ENCODE measurements at regions not wholly inside any gene's neighbourhood (a gene's known extent, or its start where the extent isn't known, plus 50 kb on each side); places are given as distances from the start of the nearest gene placed in this dataset.

GRCh38 chr13:74570834-74571233 lies 436.6 kb upstream of the KLF12 start:
- H3K36me3 ChIP-seq (ENCODE audit: control insufficient read depth, low read length) = no peaks in the 10 kb centered on the region
- peaks cover 16% of the 10 kb centered on the region; the same call in 1 of the 2 replicates for H3K27me3 ChIP-seq (ENCODE audit: control insufficient read depth, low read length)
- TF ChIP-seq CTCF (IDR thresholded peaks at IDR 0.05; ENCODE audit: low read depth, low read length, poor library complexity, severe bottlenecking) = no peak
- TF ChIP-seq EZH2phosphoT487 (IDR thresholded peaks at IDR 0.05; ENCODE audit: borderline replicate concordance, low read length) = no peak
- no peaks in the 10 kb centered on the region for H3F3A ChIP-seq (ENCODE audit: control insufficient read depth, insufficient read depth)
- H3K27ac ChIP-seq (ENCODE audit: low read depth, low read length) = no peak overlapping the region
- no peak overlapping the region for H3K4me2 ChIP-seq (ENCODE audit: low read length)
- H4K20me1 ChIP-seq (ENCODE audit: control insufficient read depth, insufficient read depth, low read depth, low read length) = no peaks in the 10 kb centered on the region
- H3K9me3 ChIP-seq (ENCODE audit: control insufficient read depth, insufficient read depth, low read length) = no peaks in the 10 kb centered on the region
- H3K9me2 ChIP-seq (replicated peaks; ENCODE audit: control insufficient read depth, low read length) = no peaks in the 10 kb centered on the region
- no peaks in the 10 kb centered on the region for H3K79me2 ChIP-seq (ENCODE audit: control insufficient read depth, low read length)
- no peaks in the 10 kb centered on the region for H3K4me1 ChIP-seq (ENCODE audit: control insufficient read depth, low read length)
- no peak overlapping the region for H3K4me3 ChIP-seq (ENCODE audit: low read length)

- no peaks in the 10 kb centered on the region for H3F3A ChIP-seq (ENCODE audit: control insufficient read depth, insufficient read depth)
- H3K9me2 ChIP-seq (replicated peaks; ENCODE audit: control insufficient read depth, low read length) = no peaks in the 10 kb centered on the region
- H3K27me3 ChIP-seq (ENCODE audit: control insufficient read depth, low read length) = peaks cover 11% of the 10 kb centered on the region; the same call in 1 of the 2 replicates
- no peaks in the 10 kb centered on the region for H4K20me1 ChIP-seq (ENCODE audit: control insufficient read depth, insufficient read depth, low read depth, low read length)
- TF ChIP-seq CTCF (IDR thresholded peaks at IDR 0.05; ENCODE audit: low read depth, low read length, poor library complexity, severe bottlenecking) (no peak), EZH2phosphoT487 (IDR thresholded peaks at IDR 0.05; ENCODE audit: borderline replicate concordance, low read length) (no peak)
- no peaks in the 10 kb centered on the region for H3K9me3 ChIP-seq (ENCODE audit: control insufficient read depth, insufficient read depth, low read length)
- H3K27ac ChIP-seq (ENCODE audit: low read depth, low read length) = no peak overlapping the region
- no peak overlapping the region for H3K4me3 ChIP-seq (ENCODE audit: low read length)
- H3K79me2 ChIP-seq (ENCODE audit: control insufficient read depth, low read length) = no peaks in the 10 kb centered on the region
- H3K36me3 ChIP-seq (ENCODE audit: control insufficient read depth, low read length) = no peaks in the 10 kb centered on the region
- H3K4me1 ChIP-seq (ENCODE audit: control insufficient read depth, low read length) = no peaks in the 10 kb centered on the region
- no peak overlapping the region for H3K4me2 ChIP-seq (ENCODE audit: low read length)
Measured at GRCh38 chr13:74570046-74570445, 435.8 kb upstream of the KLF12 start.

GRCh38 chr13:74569251-74569650 lies 435.0 kb upstream of the KLF12 start:
- no peak overlapping the region for H3K4me3 ChIP-seq (ENCODE audit: low read length)
- H3K27ac ChIP-seq (ENCODE audit: low read depth, low read length) = no peak overlapping the region
- no peaks in the 10 kb centered on the region for H3K36me3 ChIP-seq (ENCODE audit: control insufficient read depth, low read length)
- H3K4me1 ChIP-seq (ENCODE audit: control insufficient read depth, low read length) = no peaks in the 10 kb centered on the region
- H3K4me2 ChIP-seq (ENCODE audit: low read length) = no peak overlapping the region
- TF ChIP-seq CTCF (IDR thresholded peaks at IDR 0.05; ENCODE audit: low read depth, low read length, poor library complexity, severe bottlenecking) (no peak), EZH2phosphoT487 (IDR thresholded peaks at IDR 0.05; ENCODE audit: borderline replicate concordance, low read length) (no peak)
- H3F3A ChIP-seq (ENCODE audit: control insufficient read depth, insufficient read depth) = no peaks in the 10 kb centered on the region
- H3K9me3 ChIP-seq (ENCODE audit: control insufficient read depth, insufficient read depth, low read length) = no peaks in the 10 kb centered on the region
- peaks cover 10% of the 10 kb centered on the region; the same call in 1 of the 2 replicates for H3K27me3 ChIP-seq (ENCODE audit: control insufficient read depth, low read length)
- no peaks in the 10 kb centered on the region for H3K9me2 ChIP-seq (replicated peaks; ENCODE audit: control insufficient read depth, low read length)
- no peaks in the 10 kb centered on the region for H3K79me2 ChIP-seq (ENCODE audit: control insufficient read depth, low read length)
- no peaks in the 10 kb centered on the region for H4K20me1 ChIP-seq (ENCODE audit: control insufficient read depth, insufficient read depth, low read depth, low read length)
